ENCODE measurements at regions not wholly inside any gene's neighbourhood (a gene's known extent, or its start where the extent isn't known, plus 50 kb on each side); places are given as distances from the start of the nearest gene placed in this dataset.
"Not testable (repeated sequence)": the region's sequence is repeated elsewhere in the genome, so short reads cannot be mapped to it uniquely, and the experiment has no call there.

- Histone ChIP-seq H3K9ac (ENCODE audit: low read depth, low read length) (no peak overlapping the region), H3K27ac (ENCODE audit: low read depth, low read length) (no peak overlapping the region), H3K36me3 (ENCODE audit: insufficient read depth, low read length) (no peaks in the 10 kb centered on the region), H3K9me3 (ENCODE audit: insufficient read depth, low read depth, low read length) (no peaks in the 10 kb centered on the region), H3K27me3 (ENCODE audit: insufficient read depth, low read length) (no peaks in the 10 kb centered on the region), H3K4me1 (ENCODE audit: insufficient read depth, low read length) (no peaks in the 10 kb centered on the region), H3K4me3 (ENCODE audit: low read length) (no peak overlapping the region)
- WGBS: 77% methylated on average over 1 of the region's 2 CpGs
These were observed 309.8 kb upstream of the KIAA1217 start for GRCh38 chr10:23899166-23899565.

GRCh38 chr10:23910291-23910690, 298.6 kb upstream of the KIAA1217 start:
- no peaks in the 10 kb centered on the region for H3K27me3 ChIP-seq (ENCODE audit: insufficient read depth, low read length)
- H3K9me3 ChIP-seq (ENCODE audit: insufficient read depth, low read depth, low read length): no peaks in the 10 kb centered on the region
- no peaks in the 10 kb centered on the region for H3K36me3 ChIP-seq (ENCODE audit: insufficient read depth, low read length)
- no peak overlapping the region for H3K9ac ChIP-seq (ENCODE audit: low read depth, low read length)
- 95% methylated on average over 2 of the region's 2 CpGs for WGBS
- H3K27ac ChIP-seq (ENCODE audit: low read depth, low read length): no peak overlapping the region
- no peak overlapping the region for H3K4me3 ChIP-seq (ENCODE audit: low read length)
- H3K4me1 ChIP-seq (ENCODE audit: insufficient read depth, low read length): no peaks in the 10 kb centered on the region

- Histone ChIP-seq H3K9me3 (ENCODE audit: insufficient read depth, low read depth, low read length) (no peaks in the 10 kb centered on the region), H3K27ac (ENCODE audit: low read depth, low read length) (no peak overlapping the region), H3K4me1 (ENCODE audit: insufficient read depth, low read length) (no peaks in the 10 kb centered on the region), H3K4me3 (ENCODE audit: low read length) (no peak overlapping the region), H3K36me3 (ENCODE audit: insufficient read depth, low read length) (no peaks in the 10 kb centered on the region), H3K27me3 (ENCODE audit: insufficient read depth, low read length) (no peaks in the 10 kb centered on the region), H3K9ac (ENCODE audit: low read depth, low read length) (no peak overlapping the region)
- WGBS: 84% methylated on average over 6 of the region's 6 CpGs
These were observed 296.0 kb upstream of the KIAA1217 start for GRCh38 chr10:23912884-23913404.

- H3K4me1 ChIP-seq (ENCODE audit: insufficient read depth, low read length): 0 out of 2 replicates have a peak, but pooled peaks cover 3% of the 10 kb centered on the region
- no peak overlapping the region for H3K27ac ChIP-seq (ENCODE audit: low read depth, low read length)
- H3K36me3 ChIP-seq (ENCODE audit: insufficient read depth, low read length): no peaks in the 10 kb centered on the region
- WGBS: 94% methylated on average over 3 of the region's 3 CpGs
- H3K27me3 ChIP-seq (ENCODE audit: insufficient read depth, low read length): no peaks in the 10 kb centered on the region
- no peak overlapping the region for H3K4me3 ChIP-seq (ENCODE audit: low read length)
- H3K9ac ChIP-seq (ENCODE audit: low read depth, low read length): no peak overlapping the region
- H3K9me3 ChIP-seq (ENCODE audit: insufficient read depth, low read depth, low read length): no peaks in the 10 kb centered on the region
These were observed 294.3 kb upstream of the KIAA1217 start for GRCh38 chr10:23914641-23915040.

GRCh38 chr10:23917251-23917840, 291.6 kb upstream of the KIAA1217 start:
- H3K9me3 ChIP-seq (ENCODE audit: insufficient read depth, low read depth, low read length): no peaks in the 10 kb centered on the region
- H3K27me3 ChIP-seq (ENCODE audit: insufficient read depth, low read length): no peaks in the 10 kb centered on the region
- H3K4me1 ChIP-seq (ENCODE audit: insufficient read depth, low read length): 0 out of 2 replicates have a peak, but pooled peaks cover 3% of the 10 kb centered on the region
- H3K27ac ChIP-seq (ENCODE audit: low read depth, low read length): no peak overlapping the region
- no peak overlapping the region for H3K4me3 ChIP-seq (ENCODE audit: low read length)
- no peaks in the 10 kb centered on the region for H3K36me3 ChIP-seq (ENCODE audit: insufficient read depth, low read length)
- no peak overlapping the region for H3K9ac ChIP-seq (ENCODE audit: low read depth, low read length)
- 92% methylated on average over 4 of the region's 4 CpGs for WGBS

DNA sequence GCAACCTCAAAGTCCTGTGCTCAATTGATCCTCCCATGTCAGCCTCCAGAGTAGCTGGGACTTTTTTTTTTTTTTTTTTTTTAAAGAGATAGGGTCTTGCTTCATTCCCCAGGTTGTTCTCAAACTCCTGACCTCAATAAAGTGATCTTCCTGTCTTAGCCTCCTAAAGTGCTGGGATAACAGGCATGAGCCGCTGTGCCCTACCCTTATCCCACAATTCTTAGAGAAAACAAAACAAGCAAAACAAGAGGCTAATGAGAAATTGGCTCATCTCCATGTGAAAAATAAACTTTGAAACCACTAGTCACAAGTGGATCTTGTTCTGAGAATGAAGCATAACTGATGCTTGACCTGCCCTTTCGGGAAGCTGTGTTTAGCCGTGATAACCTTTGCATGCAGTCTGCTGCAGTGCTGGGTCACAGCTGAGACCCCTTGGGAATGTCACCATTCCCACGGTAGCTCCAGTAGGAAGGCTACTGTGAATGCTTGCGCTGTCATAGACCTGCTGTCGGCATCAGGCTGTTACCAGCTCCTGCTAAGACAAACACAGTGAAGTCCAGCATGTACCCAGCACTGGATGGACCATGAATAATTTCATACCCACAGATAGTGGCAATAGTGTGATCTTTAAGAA, 290.7 kb upstream of the KIAA1217 start:
- H3K4me3 ChIP-seq (ENCODE audit: low read length): no peak overlapping the region

DNA sequence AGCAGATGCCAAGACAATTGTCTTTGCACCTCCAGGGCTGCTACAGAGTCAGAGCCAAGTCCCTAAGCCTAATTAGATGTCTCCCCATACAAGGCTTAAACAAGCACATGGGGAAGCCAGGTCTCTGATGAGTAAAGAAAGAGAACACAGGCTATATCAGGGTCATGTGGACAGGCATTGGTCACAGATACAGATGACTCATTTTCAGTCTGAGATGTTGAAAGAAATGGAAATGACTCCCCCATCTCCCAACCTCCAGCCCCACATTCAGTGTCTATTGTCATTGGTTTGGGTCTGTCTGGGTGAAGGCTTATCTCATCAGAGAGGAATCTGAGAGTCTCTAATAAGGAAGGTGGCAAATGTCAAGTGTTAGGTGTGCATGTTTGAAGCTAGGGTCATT, 290.1 kb upstream of the KIAA1217 start:
- Histone ChIP-seq H3K27me3 (ENCODE audit: insufficient read depth, low read length) (no peaks in the 10 kb centered on the region), H3K4me3 (ENCODE audit: low read length) (no peak overlapping the region), H3K4me1 (ENCODE audit: insufficient read depth, low read length) (0 out of 2 replicates have a peak, but pooled peaks cover 3% of the 10 kb centered on the region), H3K27ac (ENCODE audit: low read depth, low read length) (no peak overlapping the region), H3K9me3 (ENCODE audit: insufficient read depth, low read depth, low read length) (no peaks in the 10 kb centered on the region), H3K36me3 (ENCODE audit: insufficient read depth, low read length) (no peaks in the 10 kb centered on the region), H3K9ac (ENCODE audit: low read depth, low read length) (no peak overlapping the region)

More for the DNA sequence above, 290.7 kb upstream of the KIAA1217 start:
- 85% methylated on average over 6 of the region's 6 CpGs for WGBS
- H3K4me1 ChIP-seq (ENCODE audit: insufficient read depth, low read length): 0 out of 2 replicates have a peak, but pooled peaks cover 3% of the 10 kb centered on the region
- H3K36me3 ChIP-seq (ENCODE audit: insufficient read depth, low read length): no peaks in the 10 kb centered on the region
- no peak overlapping the region for H3K9ac ChIP-seq (ENCODE audit: low read depth, low read length)
- no peaks in the 10 kb centered on the region for H3K9me3 ChIP-seq (ENCODE audit: insufficient read depth, low read depth, low read length)
- no peaks in the 10 kb centered on the region for H3K27me3 ChIP-seq (ENCODE audit: insufficient read depth, low read length)
- no peak overlapping the region for H3K27ac ChIP-seq (ENCODE audit: low read depth, low read length)

DNA sequence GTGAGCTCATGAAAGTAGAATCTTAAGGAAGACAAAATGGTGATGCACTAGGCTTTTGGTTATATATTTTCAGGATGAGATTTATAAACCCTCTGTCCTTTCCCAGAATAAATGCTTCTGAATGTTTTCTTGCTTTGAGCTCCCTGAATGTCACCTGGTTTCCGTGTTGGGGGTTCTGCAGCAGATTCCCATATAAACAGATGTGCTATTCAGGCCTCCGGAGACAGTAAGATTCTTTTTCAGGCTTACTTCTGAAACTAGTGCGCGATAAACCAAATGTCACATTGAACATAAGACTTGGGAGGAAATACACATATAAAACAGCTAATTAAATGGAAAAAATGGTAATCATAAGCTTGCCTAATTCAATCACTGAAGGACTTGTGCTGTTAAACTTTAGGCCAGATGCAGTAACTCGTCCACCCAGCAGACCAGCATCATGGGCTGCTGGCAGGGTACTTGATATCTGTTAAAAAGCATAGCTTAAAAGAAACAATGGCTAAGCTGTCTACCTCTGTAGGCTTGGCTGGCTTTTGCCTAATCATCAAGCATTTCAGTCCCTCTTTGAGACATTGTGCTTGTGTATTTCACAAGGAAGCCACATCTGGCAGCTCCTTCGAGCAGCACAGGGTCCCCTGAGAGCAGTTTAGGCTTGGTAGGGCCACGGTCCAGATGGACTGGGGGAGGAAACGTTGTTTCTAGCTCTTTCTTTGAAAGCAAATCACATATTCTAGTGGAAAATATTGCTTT, 281.2 kb upstream of the KIAA1217 start:
- Histone ChIP-seq H3K9ac (ENCODE audit: low read depth, low read length) (no peak overlapping the region), H3K9me3 (ENCODE audit: insufficient read depth, low read depth, low read length) (no peaks in the 10 kb centered on the region), H3K27me3 (ENCODE audit: insufficient read depth, low read length) (no peaks in the 10 kb centered on the region), H3K4me1 (ENCODE audit: insufficient read depth, low read length) (no peaks in the 10 kb centered on the region), H3K36me3 (ENCODE audit: insufficient read depth, low read length) (no peaks in the 10 kb centered on the region), H3K4me3 (ENCODE audit: low read length) (no peak overlapping the region), H3K27ac (ENCODE audit: low read depth, low read length) (no peak overlapping the region)
- WGBS: 91% methylated on average over 8 of the region's 8 CpGs

DNA sequence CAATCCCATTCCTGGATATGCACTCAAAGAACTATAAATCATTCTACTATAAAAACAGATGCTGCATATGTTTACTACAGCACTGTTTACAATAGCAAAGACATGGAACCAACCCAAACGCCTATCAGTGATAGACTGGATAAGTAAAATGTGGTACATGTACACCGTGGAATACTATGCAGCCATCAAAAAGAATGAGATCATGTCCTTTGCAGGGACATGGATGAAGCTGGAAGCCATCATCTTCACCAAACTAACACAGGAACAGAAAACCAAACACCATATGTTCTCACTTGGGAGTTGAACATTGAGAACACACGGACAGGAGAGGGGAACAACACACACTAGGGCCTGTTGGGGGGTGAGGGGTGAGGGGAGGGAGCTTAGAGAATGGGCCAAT, 274.9 kb upstream of the KIAA1217 start:
- not testable (repeated sequence) for H3K27ac ChIP-seq (ENCODE audit: low read depth, low read length)

GRCh38 chr10:23945845-23946244, 263.1 kb upstream of the KIAA1217 start:
- Histone ChIP-seq H3K9me3 (ENCODE audit: insufficient read depth, low read depth, low read length) (no peaks in the 10 kb centered on the region), H3K9ac (ENCODE audit: low read depth, low read length) (no peak overlapping the region), H3K36me3 (ENCODE audit: insufficient read depth, low read length) (no peaks in the 10 kb centered on the region), H3K4me1 (ENCODE audit: insufficient read depth, low read length) (no peaks in the 10 kb centered on the region), H3K4me3 (ENCODE audit: low read length) (no peak overlapping the region), H3K27ac (ENCODE audit: low read depth, low read length) (no peak overlapping the region), H3K27me3 (ENCODE audit: insufficient read depth, low read length) (no peaks in the 10 kb centered on the region)
- WGBS: 90% methylated on average over 2 of the region's 2 CpGs

More for the DNA sequence above, 274.9 kb upstream of the KIAA1217 start:
- not testable (repeated sequence) for H3K9me3 ChIP-seq (ENCODE audit: insufficient read depth, low read depth, low read length); H3K9ac ChIP-seq (ENCODE audit: low read depth, low read length); H3K4me1 ChIP-seq (ENCODE audit: insufficient read depth, low read length); H3K27me3 ChIP-seq (ENCODE audit: insufficient read depth, low read length); H3K4me3 ChIP-seq (ENCODE audit: low read length); H3K36me3 ChIP-seq (ENCODE audit: insufficient read depth, low read length)
- WGBS: 82% methylated on average over 3 of the region's 3 CpGs

- H3K4me1 ChIP-seq (ENCODE audit: insufficient read depth, low read length): no peaks in the 10 kb centered on the region
- no peaks in the 10 kb centered on the region for H3K27me3 ChIP-seq (ENCODE audit: insufficient read depth, low read length)
- no peak overlapping the region for H3K9ac ChIP-seq (ENCODE audit: low read depth, low read length)
- H3K36me3 ChIP-seq (ENCODE audit: insufficient read depth, low read length): no peaks in the 10 kb centered on the region
- no peak overlapping the region for H3K27ac ChIP-seq (ENCODE audit: low read depth, low read length)
- H3K4me3 ChIP-seq (ENCODE audit: low read length): no peak overlapping the region
- peaks cover 9% of the 10 kb centered on the region for H3K9me3 ChIP-seq (ENCODE audit: insufficient read depth, low read depth, low read length)
- WGBS: 84% methylated on average over 5 of the region's 6 CpGs
These were observed 257.1 kb upstream of the KIAA1217 start for GRCh38 chr10:23951841-23952240.

Measured in HUES64 (cell line).